ENCODE measurements at regions not wholly inside any gene's neighbourhood (a gene's known extent, or its start where the extent isn't known, plus 50 kb on each side); places are given as distances from the start of the nearest gene placed in this dataset.

DNA sequence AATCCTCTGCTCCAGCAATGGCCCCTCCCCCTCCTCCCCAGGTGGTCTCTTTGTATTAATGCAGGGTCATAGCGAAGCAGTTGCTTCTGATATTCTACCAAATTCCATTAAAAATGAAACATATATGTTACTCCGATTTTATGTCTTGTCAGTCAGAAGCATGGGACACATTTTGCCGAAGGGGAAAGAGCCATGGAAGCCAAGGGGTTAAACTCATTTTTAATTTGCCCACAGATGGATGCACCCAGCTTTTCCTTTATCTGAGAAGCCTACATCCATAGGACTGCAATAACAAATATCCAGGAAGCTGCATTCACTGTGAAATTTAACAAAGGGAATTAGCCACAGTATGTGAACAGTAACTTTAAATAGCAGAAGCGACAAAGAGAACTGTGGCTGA lies 688.2 kb downstream of the QKI start:
- no peak overlapping the region for H3K9ac ChIP-seq (ENCODE audit: insufficient read depth, low read depth, low read length)
- WGBS (ENCODE audit: low lambda C conversion rate) = 19% methylated on average over 4 of the region's 4 CpGs
- H3K9me3 ChIP-seq (ENCODE audit: low read length) = no peaks in the 10 kb centered on the region
- FAIRE-seq = no peak
- no peak for DNase-seq (ENCODE audit: low spot score)
- BruUV-seq (replicated peaks) = no TSS peak
- H4K20me1 ChIP-seq (ENCODE audit: insufficient read depth, low read length) = no peaks in the 10 kb centered on the region
- H3K27me3 ChIP-seq (ENCODE audit: control insufficient read depth in 1 of 2, insufficient read depth in 2 of 2, low read length in 2 of 2) = peaks cover 0 to 18% of the 10 kb centered on the region in 2 experiments; a peak in 3 of 5 replicates
- no peaks in the 10 kb centered on the region for H3K79me2 ChIP-seq (ENCODE audit: insufficient read depth, low read length)
- H2AFZ ChIP-seq (ENCODE audit: low read length) = no peak overlapping the region
- H3K4me3 ChIP-seq (replicated peaks in 1 of 3; ENCODE audit: insufficient read depth in 1 of 3, low read depth in 2 of 3, low read length in 3 of 3) = no peak overlapping the region
- in situ Hi-C loops (cut with HindIII; ENCODE audit: extremely low pct_ligation_motif_present, low pct_unique_long_range_greater_than_20kb) = loop anchor here (25.0 kb wide), 2 partner anchors 690 to 915 kb away; partner anchors contain the start of gene QKI
- no peak overlapping the region for H3K4me2 ChIP-seq (ENCODE audit: low read depth, low read length)
- POLR2A ChIA-PET = no interaction called here
- CTCF ChIA-PET (ENCODE audit: low intra/inter-chr PET ratio, low total read pairs) = no interaction called here
- H3K27ac ChIP-seq (ENCODE audit: extremely low read length, insufficient read depth, low read length) = no peak overlapping the region
- intact Hi-C loops (cut with micrococcal nuclease; ENCODE audit: unreplicated experiment) = no loop called here
- ATAC-seq = no peak
- peaks cover 9% of the 10 kb centered on the region; the same call in 1 of the 2 replicates for H3K4me1 ChIP-seq (ENCODE audit: insufficient read depth, low read length)
- H3K36me3 ChIP-seq (replicated peaks in 1 of 2; ENCODE audit: control insufficient read depth in 1 of 2, insufficient read depth in 2 of 2, low read length in 2 of 2) = no peaks in the 10 kb centered on the region
- TF ChIP-seq BORCS8-MEF2B (CRISPR knock-in tag; IDR thresholded peaks at IDR 0.05) (no peak), SAFB2 (CRISPR knock-in tag; IDR thresholded peaks at IDR 0.05; ENCODE audit: borderline replicate concordance, low read depth) (no peak), TARDBP (CRISPR knock-in tag; IDR thresholded peaks at IDR 0.05) (no peak), HIVEP1 (CRISPR knock-in tag; IDR thresholded peaks at IDR 0.05) (no peak), JDP2 (CRISPR knock-in tag; IDR thresholded peaks at IDR 0.05; ENCODE audit: borderline replicate concordance) (no peak), ZBTB7A (CRISPR knock-in tag; IDR thresholded peaks at IDR 0.05) (no peak), ZBTB3 (CRISPR knock-in tag; IDR thresholded peaks at IDR 0.05; ENCODE audit: borderline replicate concordance, low read depth) (no peak), ZKSCAN8 (CRISPR knock-in tag; IDR thresholded peaks at IDR 0.05; ENCODE audit: borderline replicate concordance) (no peak), DNMT3B (CRISPR knock-in tag; conservative IDR thresholded peaks at IDR 0.05) (no peak), ZNF180 (CRISPR knock-in tag; IDR thresholded peaks at IDR 0.05; ENCODE audit: borderline replicate concordance, low read depth) (no peak), GATAD1 (CRISPR knock-in tag; IDR thresholded peaks at IDR 0.05) (no peak), CEBPG (CRISPR knock-in tag; IDR thresholded peaks at IDR 0.05) (no peak), NR3C1 (CRISPR knock-in tag; IDR thresholded peaks at IDR 0.05) (no peak)
- TF ChIP-seq, protein P1, sequence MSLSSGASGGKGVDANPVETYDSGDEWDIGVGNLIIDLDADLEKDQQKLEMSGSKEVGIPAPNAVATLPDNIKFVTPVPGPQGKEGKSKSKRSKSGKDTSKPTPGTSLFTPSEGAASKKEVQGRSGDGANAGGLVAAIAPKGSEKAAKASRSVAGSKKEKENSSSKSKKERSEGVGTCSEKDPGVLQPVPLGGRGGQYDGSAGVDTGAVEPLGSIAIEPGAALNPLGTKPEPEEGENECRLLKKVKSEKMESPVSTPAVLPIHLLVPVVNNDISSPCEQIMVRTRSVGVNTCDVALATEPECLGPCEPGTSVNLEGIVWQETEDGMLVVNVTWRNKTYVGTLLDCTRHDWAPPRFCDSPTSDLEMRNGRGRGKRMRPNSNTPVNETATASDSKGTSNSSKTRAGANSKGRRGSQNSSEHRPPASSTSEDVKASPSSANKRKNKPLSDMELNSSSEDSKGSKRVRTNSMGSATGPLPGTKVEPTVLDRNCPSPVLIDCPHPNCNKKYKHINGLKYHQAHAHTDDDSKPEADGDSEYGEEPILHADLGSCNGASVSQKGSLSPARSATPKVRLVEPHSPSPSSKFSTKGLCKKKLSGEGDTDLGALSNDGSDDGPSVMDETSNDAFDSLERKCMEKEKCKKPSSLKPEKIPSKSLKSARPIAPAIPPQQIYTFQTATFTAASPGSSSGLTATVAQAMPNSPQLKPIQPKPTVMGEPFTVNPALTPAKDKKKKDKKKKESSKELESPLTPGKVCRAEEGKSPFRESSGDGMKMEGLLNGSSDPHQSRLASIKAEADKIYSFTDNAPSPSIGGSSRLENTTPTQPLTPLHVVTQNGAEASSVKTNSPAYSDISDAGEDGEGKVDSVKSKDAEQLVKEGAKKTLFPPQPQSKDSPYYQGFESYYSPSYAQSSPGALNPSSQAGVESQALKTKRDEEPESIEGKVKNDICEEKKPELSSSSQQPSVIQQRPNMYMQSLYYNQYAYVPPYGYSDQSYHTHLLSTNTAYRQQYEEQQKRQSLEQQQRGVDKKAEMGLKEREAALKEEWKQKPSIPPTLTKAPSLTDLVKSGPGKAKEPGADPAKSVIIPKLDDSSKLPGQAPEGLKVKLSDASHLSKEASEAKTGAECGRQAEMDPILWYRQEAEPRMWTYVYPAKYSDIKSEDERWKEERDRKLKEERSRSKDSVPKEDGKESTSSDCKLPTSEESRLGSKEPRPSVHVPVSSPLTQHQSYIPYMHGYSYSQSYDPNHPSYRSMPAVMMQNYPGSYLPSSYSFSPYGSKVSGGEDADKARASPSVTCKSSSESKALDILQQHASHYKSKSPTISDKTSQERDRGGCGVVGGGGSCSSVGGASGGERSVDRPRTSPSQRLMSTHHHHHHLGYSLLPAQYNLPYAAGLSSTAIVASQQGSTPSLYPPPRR (CRISPR knock-in tag; IDR thresholded peaks at IDR 0.05; ENCODE audit: borderline replicate concordance) = no peak
- TF ChIP-seq, protein P2, sequence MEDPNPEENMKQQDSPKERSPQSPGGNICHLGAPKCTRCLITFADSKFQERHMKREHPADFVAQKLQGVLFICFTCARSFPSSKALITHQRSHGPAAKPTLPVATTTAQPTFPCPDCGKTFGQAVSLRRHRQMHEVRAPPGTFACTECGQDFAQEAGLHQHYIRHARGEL (CRISPR knock-in tag; IDR thresholded peaks at IDR 0.05) = no peak
- TF ChIP-seq, protein P3, sequence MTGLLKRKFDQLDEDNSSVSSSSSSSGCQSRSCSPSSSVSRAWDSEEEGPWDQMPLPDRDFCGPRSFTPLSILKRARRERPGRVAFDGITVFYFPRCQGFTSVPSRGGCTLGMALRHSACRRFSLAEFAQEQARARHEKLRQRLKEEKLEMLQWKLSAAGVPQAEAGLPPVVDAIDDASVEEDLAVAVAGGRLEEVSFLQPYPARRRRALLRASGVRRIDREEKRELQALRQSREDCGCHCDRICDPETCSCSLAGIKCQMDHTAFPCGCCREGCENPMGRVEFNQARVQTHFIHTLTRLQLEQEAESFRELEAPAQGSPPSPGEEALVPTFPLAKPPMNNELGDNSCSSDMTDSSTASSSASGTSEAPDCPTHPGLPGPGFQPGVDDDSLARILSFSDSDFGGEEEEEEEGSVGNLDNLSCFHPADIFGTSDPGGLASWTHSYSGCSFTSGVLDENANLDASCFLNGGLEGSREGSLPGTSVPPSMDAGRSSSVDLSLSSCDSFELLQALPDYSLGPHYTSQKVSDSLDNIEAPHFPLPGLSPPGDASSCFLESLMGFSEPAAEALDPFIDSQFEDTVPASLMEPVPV (CRISPR knock-in tag; IDR thresholded peaks at IDR 0.05) = no peak
- TF ChIP-seq, protein P4, sequence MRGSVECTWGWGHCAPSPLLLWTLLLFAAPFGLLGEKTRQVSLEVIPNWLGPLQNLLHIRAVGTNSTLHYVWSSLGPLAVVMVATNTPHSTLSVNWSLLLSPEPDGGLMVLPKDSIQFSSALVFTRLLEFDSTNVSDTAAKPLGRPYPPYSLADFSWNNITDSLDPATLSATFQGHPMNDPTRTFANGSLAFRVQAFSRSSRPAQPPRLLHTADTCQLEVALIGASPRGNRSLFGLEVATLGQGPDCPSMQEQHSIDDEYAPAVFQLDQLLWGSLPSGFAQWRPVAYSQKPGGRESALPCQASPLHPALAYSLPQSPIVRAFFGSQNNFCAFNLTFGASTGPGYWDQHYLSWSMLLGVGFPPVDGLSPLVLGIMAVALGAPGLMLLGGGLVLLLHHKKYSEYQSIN (CRISPR knock-in tag; IDR thresholded peaks at IDR 0.05; ENCODE audit: borderline replicate concordance) = no peak

Measured in HepG2 (cell line).